OCI-LY1 (cell line): ENCODE measurements at regions not wholly inside any gene's neighbourhood (a gene's known extent, or its start where the extent isn't known, plus 50 kb on each side); places are given as distances from the start of the nearest gene placed in this dataset.

ENCODE experiments used
- H2AFZ ChIP-seq: fragments of 200-600 bp; sonication (generic), shearing (Covaris generic); 2 replicates; pipeline ENCODE4 v1.6.0; 2014; ENCODE audit warnings: antibody characterized with exemption, mild to moderate bottlenecking, low read length
- H3F3A ChIP-seq: fragments of 200-600 bp; sonication (generic), shearing (Covaris generic); 2 replicates; pipeline ENCODE4 v1.6.0; 2014; ENCODE audit warnings: mild to moderate bottlenecking, antibody characterized with exemption, low read length, moderate library complexity; ENCODE audit not compliant: insufficient read depth
- H3K27ac ChIP-seq: fragments of 200-600 bp; sonication (generic); 2 replicates; pipeline ENCODE4 v1.5.1; 2014; ENCODE audit warnings: low read length, mixed run types, mild to moderate bottlenecking, low read depth; ENCODE audit not compliant: poor library complexity, severe bottlenecking
- H3K27me3 ChIP-seq: fragments of 200-600 bp; sonication (generic); 2 replicates; pipeline ENCODE4 v1.6.0; 2014; ENCODE audit warnings: antibody characterized with exemption, mild to moderate bottlenecking, low read length, moderate library complexity; ENCODE audit not compliant: insufficient read depth
- H3K36me3 ChIP-seq: fragments of 200-600 bp; sonication (generic); 2 replicates; pipeline ENCODE4 v1.6.1; 2014; ENCODE audit warnings: mild to moderate bottlenecking, antibody characterized with exemption, low read length, moderate library complexity, mixed read lengths; ENCODE audit not compliant: insufficient read depth
- H3K4me1 ChIP-seq: fragments of 200-600 bp; sonication (generic); 2 replicates; pipeline ENCODE4 v1.5.1; 2014; ENCODE audit warnings: mild to moderate bottlenecking, low read length, moderate library complexity; ENCODE audit not compliant: insufficient read depth, severe bottlenecking
- H3K4me2 ChIP-seq: fragments of 200-600 bp; sonication (generic), shearing (Covaris generic); 2 replicates; pipeline ENCODE4 v1.6.1; 2014; ENCODE audit warnings: low read length
- H3K4me3 ChIP-seq: fragments of 200-600 bp; sonication (generic); 2 replicates; pipeline ENCODE4 v1.5.1; 2014; ENCODE audit warnings: low read length, low read depth, mild to moderate bottlenecking, mixed read lengths; ENCODE audit not compliant: poor library complexity, severe bottlenecking
- H3K79me2 ChIP-seq: fragments of 200-600 bp; shearing (Covaris generic); 2 replicates; pipeline ENCODE4 v1.6.1; 2016; ENCODE audit warnings: mixed run types, low read length, mixed read lengths; ENCODE audit not compliant: insufficient read depth
- H3K9ac ChIP-seq: fragments of 200-600 bp; sonication (generic), shearing (Covaris generic); 2 replicates; pipeline ENCODE4 v1.6.1; 2014; ENCODE audit warnings: mild to moderate bottlenecking, low read length, mixed read lengths
- H3K9me2 ChIP-seq: fragments of 200-600 bp; sonication (generic), shearing (Covaris generic); 2 replicates; pipeline ENCODE4 v1.6.1; 2014; ENCODE audit warnings: low read depth, mild to moderate bottlenecking, low read length, mixed read lengths
- H3K9me3 ChIP-seq: fragments of 200-600 bp; shearing (Covaris generic); 2 replicates; pipeline ENCODE4 v1.6.1; 2014; ENCODE audit warnings: low read length, mixed read lengths
- H4K20me1 ChIP-seq: fragments of 200-600 bp; sonication (generic), shearing (Covaris generic); 2 replicates; pipeline ENCODE4 v1.6.0; 2016; ENCODE audit warnings: mild to moderate bottlenecking, low read length; ENCODE audit not compliant: insufficient read depth
- EZH2 ChIP-seq: fragments of 200-600 bp; sonication (generic), shearing (Covaris generic); IDR thresholded peaks from 2 replicates; pipeline ENCODE4 v1.8.0; 2017; ENCODE audit warnings: borderline replicate concordance, mixed run types, mild to moderate bottlenecking, antibody characterized with exemption, low read length, moderate library complexity, mixed read lengths
- TF ChIP-seq, protein P1 (sequence below): fragments of 200-600 bp; sonication (generic), shearing (Covaris generic); IDR thresholded peaks from 2 replicates; pipeline ENCODE4 v1.5.1; 2017; ENCODE audit warnings: mild to moderate bottlenecking, antibody characterized with exemption, low read length, moderate library complexity, mixed read lengths

GRCh38 chr15:96472681-96473080, 142.2 kb downstream of the NR2F2 start:
- H3K27me3 ChIP-seq, result no peaks in the 10 kb centered on the region
- no peaks in the 10 kb centered on the region for H3K9me3 ChIP-seq
- H3K36me3 ChIP-seq, result no peaks in the 10 kb centered on the region
- no peaks in the 10 kb centered on the region for H4K20me1 ChIP-seq
- no peak overlapping the region for H3K27ac ChIP-seq
- H2AFZ ChIP-seq, result no peak overlapping the region
- TF ChIP-seq, protein P1, sequence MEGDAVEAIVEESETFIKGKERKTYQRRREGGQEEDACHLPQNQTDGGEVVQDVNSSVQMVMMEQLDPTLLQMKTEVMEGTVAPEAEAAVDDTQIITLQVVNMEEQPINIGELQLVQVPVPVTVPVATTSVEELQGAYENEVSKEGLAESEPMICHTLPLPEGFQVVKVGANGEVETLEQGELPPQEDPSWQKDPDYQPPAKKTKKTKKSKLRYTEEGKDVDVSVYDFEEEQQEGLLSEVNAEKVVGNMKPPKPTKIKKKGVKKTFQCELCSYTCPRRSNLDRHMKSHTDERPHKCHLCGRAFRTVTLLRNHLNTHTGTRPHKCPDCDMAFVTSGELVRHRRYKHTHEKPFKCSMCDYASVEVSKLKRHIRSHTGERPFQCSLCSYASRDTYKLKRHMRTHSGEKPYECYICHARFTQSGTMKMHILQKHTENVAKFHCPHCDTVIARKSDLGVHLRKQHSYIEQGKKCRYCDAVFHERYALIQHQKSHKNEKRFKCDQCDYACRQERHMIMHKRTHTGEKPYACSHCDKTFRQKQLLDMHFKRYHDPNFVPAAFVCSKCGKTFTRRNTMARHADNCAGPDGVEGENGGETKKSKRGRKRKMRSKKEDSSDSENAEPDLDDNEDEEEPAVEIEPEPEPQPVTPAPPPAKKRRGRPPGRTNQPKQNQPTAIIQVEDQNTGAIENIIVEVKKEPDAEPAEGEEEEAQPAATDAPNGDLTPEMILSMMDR, result no peak
- no peak for TF ChIP-seq EZH2
- no peak overlapping the region for H3K4me3 ChIP-seq
- H3K9me2 ChIP-seq, result no peaks in the 10 kb centered on the region
- H3F3A ChIP-seq, result no peaks in the 10 kb centered on the region
- no peaks in the 10 kb centered on the region for H3K79me2 ChIP-seq
- no peak overlapping the region for H3K4me2 ChIP-seq
- no peak overlapping the region for H3K9ac ChIP-seq
- no peaks in the 10 kb centered on the region for H3K4me1 ChIP-seq

DNA sequence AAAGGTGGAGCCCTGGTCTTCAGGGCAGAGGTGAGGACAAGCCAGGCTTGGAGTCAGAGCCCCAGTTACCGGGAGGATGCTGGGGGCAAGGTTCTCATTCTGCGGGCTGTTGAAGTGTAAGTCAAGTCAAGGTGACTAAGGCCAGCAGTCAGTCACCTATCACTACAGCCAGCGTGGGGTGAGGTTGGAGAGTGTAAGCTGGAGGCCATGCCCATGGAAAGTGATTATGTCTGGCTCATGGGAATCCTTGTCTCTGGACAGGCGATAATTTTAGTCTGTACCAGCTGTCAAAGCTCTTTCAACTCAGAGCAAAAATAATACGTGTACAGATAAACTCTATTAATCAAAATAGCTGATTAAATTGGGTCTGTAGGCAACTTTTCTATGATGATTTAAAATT, 143.1 kb downstream of the NR2F2 start:
- Histone ChIP-seq H3F3A (no peaks in the 10 kb centered on the region), H3K36me3 (no peaks in the 10 kb centered on the region)
- TF ChIP-seq EZH2, result no peak
- TF ChIP-seq, protein P1, result no peak

DNA sequence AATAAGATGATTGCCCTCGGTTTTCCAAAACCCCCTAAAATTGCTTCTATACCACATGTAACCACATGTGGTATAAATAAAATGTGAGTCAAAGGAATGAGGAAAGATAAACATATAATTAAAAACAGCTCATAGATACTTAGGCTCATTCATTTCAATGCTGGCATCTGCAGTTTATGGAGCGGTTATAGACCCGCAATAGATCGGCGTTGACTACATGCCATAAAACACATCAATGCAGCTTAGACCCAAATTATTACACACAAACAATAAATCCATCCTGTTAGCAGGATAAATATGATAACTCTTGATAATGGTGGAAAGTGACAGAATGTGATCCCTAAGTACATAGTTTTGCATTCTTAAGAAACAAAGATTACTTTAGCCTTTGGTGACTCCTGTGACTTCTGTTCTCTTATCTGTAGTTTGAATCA, 143.7 kb downstream of the NR2F2 start:
- no peaks in the 10 kb centered on the region for H3K4me1 ChIP-seq
- H4K20me1 ChIP-seq, result no peaks in the 10 kb centered on the region
- H3K36me3 ChIP-seq, result no peaks in the 10 kb centered on the region
- TF ChIP-seq, protein P1, result no peak
- no peak for TF ChIP-seq EZH2
- H3K4me3 ChIP-seq, result no peak overlapping the region
- no peaks in the 10 kb centered on the region for H3K9me2 ChIP-seq
- no peak overlapping the region for H2AFZ ChIP-seq
- H3K27ac ChIP-seq, result no peak overlapping the region
- no peak overlapping the region for H3K4me2 ChIP-seq
- H3K9ac ChIP-seq, result no peak overlapping the region
- no peaks in the 10 kb centered on the region for H3F3A ChIP-seq
- no peaks in the 10 kb centered on the region for H3K9me3 ChIP-seq
- no peaks in the 10 kb centered on the region for H3K27me3 ChIP-seq
- H3K79me2 ChIP-seq, result no peaks in the 10 kb centered on the region

More for the DNA sequence above, 143.1 kb downstream of the NR2F2 start:
- Histone ChIP-seq H3K27me3 (no peaks in the 10 kb centered on the region), H3K9me3 (no peaks in the 10 kb centered on the region), H3K27ac (no peak overlapping the region), H3K4me2 (no peak overlapping the region), H3K4me1 (no peaks in the 10 kb centered on the region), H3K9me2 (no peaks in the 10 kb centered on the region), H3K4me3 (no peak overlapping the region), H2AFZ (no peak overlapping the region), H3K79me2 (no peaks in the 10 kb centered on the region), H4K20me1 (no peaks in the 10 kb centered on the region), H3K9ac (no peak overlapping the region)
